ENCODE measurements at regions not wholly inside any gene's neighbourhood (a gene's known extent, or its start where the extent isn't known, plus 50 kb on each side); places are given as distances from the start of the nearest gene placed in this dataset.

DNA sequence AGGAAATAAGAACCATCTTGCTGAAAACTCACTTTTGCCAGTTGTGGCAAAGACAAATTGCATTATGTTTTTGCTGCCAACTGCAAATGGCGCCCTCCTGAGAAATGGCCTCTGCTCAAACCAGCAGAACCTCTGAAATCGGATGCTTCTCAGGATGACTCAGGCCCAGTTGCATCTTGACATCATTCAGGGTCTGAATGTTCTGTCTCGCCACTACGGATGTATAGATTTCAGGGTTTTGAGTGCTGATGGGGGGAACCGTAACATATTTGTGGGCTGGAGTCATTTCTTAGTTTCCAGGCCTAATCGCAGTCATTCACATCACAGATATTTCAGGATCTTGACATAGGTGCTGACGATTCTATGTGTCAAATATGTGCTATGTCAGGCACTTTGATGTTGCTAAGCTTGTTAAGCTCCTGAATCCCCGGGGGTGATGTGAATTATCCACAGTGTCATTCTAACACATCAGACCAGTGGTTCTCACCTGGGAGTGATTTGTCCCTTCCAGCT lies 207.1 kb downstream of the NFATC2 start:
- DNase-seq, result no peak

DNA sequence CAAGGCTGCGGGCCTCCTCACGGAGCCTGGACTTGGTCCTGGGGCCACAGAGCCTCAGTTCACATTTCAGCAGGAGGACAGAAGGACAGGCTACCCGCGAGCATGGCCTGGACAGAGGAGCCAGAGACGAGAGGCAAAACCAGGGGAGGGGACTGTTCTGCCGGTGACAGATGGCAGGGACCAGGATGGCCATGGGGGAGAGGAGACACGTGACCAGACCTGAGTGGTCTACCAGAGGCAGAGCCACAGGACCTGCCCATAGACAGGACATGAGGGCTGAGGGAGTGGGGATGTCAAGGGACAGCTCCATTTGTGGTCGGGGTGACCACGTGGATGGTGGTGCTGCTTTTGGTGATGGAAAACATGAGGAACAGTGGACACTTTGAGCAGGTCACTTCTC lies 207.9 kb downstream of the NFATC2 start:
- no peak for DNase-seq

DNA sequence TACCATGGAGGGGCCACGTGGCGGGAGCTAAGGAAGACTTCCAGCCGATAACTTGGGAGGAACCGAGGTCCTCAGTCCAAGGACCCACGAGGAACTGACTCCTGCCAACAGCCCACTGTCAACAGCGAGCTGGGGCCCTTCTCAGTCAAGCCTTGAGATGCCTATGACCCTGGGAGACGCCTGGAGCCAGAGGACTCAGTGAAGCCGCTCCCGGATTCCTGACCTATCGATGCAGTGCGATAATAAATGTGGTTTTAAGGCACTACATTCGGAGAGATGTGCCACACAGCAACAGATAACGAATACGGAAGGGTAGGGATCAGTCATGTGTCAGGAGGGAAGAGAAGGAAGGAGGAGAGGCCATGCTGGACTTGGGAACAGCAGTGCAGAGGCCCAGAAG lies 208.5 kb downstream of the NFATC2 start:
- no peak for DNase-seq

DNA sequence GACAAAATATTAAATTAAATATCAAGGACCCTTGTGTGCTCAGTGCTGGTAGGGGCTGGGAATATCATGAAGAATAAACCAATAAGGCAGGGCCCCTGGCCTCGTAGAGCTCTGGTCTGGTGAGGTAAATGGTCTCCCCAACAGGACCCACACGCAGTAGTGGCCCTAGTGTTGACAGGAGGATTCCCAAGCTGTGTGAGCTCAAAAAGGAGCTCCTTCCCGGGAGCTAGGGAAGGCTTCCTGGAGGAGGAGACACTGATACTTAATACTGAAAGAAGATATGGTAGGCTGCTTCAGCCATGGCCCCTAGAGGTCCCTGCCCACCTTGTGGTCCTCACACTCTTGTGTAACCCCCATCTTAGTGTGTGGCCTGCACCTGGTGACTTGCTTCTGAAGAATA lies 209.1 kb downstream of the NFATC2 start:
- no peak for DNase-seq

DNA sequence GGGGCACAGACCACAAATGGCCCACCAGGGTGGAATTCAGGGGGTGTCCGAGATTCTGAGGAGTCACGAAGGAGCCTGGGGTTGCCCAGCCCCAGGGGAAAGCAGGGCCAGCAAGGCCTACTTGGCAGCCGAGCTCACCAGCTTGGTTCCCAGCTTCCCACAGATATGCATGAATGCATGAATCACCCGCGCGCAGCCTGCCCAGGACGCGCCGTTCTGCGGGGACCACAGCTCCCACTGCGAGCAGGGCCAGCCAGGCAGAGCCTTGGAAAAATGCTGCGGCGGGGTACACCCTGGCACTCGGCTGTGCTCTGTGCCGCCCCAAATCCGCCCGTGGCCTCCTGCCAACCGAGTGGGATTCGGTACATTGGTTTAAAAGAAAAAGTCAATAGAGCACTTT lies 211.0 kb downstream of the NFATC2 start:
- no peak for DNase-seq

DNA sequence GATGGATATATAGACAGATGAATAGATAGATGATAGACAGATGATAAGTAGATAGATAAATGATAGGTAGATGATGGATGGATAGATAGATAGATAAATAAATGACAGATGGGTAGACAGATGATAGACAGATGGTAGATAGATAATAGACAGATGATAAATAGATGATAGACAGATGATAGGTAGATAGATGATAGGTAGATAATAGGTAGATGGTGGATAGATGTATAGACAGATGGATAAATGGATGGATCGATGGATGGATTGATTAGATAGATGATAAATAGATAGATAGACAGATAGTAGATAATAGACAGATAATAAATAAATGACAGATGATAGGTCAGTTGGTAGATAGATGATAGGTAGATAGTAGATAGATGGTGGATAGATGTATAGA lies 212.7 kb downstream of the NFATC2 start:
- no peak for DNase-seq

DNA sequence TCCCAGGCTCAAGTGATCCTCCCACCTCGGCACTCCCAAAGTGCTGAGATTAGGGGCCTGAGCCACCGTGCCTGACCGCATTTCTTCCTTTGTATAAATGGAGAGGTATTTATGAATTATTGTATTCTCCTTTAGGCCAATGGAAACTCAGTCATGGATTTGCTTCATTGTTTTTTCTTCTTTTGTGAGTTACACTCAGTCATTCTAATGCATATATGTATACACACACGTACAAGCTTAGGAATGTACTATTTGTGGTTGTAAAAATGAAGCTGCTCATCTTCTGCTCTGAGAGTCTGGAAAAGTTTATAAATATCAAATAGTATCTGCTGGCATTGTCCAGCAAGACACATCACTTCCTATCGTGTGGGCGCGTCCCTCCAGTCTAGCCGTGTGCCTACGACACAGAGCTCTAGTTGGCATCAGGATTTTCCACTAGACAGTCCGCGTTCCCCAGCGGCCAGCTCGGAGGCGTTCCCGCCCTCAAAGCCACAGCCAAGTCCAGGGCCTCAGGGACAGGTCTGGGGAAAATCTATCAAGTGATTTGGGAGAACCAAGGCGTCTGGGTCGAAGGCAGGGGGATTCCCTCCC lies 215.2 kb downstream of the NFATC2 start:
- DNase-seq, result no peak

DNA sequence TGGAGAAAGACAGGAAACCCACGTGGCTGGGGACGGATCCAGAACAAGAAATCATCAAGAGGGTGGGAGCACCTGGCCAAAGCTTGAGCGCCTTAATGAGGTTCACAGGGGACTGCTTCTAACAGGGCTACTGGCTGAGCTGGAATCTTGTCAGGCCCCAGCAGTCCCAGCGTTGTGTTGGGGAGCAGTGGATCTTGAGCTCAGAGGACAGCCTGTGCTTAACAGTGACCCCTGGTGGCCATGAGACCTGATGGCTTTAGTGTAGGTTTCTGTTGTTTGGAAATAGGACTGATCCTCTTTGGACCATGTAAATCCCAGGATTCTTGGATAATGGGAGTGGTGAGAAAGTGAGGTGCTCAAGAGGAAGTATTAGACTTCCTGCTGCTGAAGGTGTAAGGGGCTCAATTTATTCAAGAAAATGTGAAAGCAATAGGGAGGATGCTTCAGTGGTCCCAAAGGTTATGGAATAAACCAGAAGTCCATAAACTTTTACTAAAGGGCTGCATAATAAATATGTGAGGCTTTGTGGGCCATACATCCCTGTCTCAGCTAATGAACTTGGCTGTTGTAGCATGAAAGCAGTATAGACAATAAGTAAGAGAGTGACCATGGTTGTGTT lies 216.2 kb downstream of the NFATC2 start:
- no peak for DNase-seq

DNA sequence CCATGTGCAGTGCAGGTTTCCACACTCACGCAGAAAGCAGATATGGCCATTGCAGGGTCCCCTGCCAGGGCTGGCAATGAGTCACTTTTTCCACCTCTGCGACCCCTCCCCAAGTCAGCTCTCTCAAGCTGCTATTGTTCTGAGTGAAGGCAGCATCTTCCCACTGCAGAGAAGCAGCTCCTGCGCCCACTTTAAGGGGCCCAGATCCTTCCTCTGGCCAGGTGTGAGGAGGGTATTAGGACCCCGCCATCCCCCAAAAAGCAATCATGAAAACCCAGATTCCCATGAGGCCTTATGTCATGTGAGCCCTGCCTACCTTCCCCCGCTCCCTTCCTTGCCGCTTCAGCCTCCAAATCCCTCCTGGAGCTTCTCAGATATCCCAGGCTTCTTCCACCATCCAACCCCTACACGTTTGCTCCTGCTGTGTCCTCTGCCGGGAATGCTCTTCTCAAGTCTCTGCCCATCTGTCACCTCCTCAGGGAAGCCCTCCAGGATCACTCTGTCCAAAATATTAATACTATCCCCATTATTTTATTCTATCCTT lies 220.3 kb downstream of the NFATC2 start:
- DNase-seq, result no peak

DNA sequence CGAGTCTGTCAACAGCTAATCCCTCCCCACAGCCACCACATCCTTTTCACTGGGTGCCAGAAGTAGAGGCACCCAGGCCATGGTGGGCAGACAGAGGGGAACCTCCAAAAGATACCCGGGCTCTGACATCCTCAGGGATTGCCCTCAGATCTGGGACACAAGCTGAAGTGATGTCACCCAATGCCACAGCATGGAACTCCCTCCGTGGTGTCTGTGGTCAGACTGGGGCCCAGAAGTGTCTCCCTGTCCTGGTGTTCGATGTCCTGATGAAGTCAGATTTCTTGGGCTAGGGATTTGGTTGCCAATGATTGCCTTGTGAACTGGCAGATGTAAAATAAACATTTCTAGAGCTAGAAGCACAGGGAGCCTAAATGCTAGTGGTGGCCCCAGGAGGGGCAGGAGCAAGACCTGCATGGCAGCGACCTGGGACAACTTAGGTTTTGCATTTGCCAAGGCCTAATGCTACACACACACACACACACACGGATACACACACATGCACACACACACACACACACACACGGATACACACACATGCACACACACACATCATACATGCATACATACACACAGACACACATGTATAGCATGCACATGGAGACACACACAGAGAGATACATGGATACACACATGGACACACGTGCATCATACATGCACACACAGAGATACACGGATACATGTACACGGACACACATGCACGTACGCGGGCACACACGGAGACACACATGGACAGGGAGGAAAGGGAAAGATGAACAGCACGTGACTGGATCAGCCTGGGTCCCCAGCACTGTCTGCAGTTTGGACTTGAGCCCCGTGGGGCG lies 221.0 kb downstream of the NFATC2 start:
- no peak for DNase-seq

DNA sequence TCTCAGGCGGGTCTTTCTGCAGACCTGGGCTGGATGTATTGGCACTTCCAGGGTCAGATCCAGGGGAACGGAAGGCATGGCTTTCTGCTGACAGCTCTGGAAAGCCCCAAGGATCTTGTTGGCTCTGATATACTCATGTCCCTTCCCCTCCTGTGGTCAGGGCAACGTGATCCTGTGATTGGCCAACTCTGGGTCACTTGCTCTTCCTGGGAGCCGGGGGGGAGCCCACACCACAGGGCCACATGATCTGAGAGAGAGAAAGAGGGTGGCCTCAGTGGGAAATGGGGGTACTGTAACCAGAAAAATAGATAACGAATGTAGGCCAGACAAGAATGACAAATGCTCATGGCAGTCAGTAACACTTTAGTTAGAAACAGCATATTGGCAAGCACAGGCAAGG lies 223.0 kb downstream of the NFATC2 start:
- no peak for DNase-seq

DNA sequence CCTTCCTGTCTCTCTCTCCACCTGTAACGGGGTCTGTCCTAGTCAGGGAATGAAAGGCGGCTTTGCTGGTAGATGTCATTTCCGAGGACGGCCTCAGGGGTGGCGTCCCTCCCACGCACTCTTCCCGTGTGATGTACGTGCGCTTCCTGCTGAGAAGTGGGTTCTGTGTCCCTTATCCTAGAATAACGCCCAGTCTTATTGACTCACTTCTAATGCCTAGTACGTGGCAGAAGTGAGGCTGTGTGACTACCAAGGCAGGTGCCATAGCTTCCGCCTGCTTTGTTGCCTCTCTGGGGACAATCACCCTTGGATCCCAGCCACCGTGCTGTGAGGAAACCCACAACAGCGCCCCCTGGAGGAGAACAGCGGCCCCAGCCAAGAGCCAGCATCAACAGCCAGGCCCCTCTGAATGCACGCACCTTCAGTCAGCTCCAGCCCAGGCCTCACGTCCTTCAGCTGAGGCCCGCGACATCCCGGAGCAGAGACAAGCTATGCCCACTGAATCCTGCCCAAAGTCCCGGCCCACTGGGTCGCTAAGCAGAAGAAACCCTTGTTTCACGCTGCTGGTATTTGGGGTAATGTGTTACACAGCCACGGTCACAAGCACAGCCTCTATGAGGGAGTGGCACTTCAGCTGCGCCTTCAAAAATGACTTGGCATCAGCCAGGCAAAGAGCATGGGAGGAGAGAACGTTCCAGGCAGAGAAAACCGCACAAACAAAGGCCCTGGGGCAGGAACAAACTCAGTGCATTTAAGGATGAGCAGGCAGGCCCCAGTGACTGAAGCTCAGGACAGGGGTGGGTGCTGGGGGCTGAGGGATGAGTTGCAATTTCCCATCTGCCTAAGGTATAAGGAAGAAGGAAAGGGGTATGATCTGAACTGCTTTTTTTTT lies 224.2 kb downstream of the NFATC2 start:
- peak; percentile 55 for DNase-seq

DNA sequence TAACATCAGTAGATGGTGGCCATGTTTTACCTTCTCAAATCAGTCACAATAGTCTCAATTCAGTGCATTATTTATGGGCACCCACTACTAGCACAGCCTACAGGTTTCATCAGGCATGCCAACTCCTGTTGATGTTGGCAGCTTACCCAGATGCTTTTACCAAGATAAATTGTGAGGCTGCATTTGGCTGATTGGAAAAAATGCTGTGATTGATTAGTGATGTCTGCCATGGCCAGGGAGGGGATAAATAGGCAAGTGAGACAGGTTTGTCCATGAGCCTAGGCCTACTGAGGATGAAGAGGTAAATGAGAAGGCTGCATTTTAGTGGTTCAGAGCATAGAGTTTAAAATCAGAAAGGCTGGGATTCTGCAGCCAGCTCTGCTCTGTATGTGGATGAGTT lies 227.1 kb downstream of the NFATC2 start:
- no peak for DNase-seq

DNA sequence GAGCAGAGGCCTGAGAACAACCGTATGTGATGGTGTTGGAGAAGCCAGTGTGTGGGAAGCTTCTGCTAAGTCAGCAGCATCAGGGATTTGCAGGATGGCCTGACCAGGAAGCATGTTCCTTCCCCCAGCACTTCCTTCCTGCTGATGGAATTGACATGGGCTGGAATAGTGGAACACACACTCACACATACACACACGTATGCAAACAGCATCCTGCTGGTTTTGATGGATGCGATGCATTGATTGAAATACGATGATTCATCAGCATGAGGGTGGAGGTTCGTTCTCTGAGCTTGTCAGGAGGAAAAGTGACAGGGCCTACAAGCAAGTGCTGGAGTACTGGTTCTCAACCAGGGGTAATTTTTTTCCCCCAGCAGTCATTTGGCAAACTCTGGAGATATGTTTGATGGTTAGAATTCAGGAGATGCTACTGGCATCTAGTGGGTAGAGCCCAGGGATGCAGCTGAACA lies 229.1 kb downstream of the NFATC2 start:
- DNase-seq, result no peak

DNA sequence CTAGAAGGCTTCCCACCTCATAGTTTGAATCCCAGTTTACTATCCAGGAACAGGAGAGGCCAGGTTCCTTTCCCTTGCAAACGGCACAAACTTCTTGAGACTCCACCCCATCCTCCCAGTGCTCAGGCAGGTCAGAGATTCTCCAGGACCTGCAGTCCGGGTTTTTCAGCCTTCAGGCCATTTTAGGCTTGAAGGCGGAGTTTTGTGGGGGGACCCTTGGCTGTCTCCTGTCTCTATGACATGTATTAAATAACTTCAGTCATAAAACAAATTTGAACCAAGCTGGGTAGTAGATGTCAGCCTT lies 230.1 kb downstream of the NFATC2 start:
- DNase-seq, result no peak

DNA sequence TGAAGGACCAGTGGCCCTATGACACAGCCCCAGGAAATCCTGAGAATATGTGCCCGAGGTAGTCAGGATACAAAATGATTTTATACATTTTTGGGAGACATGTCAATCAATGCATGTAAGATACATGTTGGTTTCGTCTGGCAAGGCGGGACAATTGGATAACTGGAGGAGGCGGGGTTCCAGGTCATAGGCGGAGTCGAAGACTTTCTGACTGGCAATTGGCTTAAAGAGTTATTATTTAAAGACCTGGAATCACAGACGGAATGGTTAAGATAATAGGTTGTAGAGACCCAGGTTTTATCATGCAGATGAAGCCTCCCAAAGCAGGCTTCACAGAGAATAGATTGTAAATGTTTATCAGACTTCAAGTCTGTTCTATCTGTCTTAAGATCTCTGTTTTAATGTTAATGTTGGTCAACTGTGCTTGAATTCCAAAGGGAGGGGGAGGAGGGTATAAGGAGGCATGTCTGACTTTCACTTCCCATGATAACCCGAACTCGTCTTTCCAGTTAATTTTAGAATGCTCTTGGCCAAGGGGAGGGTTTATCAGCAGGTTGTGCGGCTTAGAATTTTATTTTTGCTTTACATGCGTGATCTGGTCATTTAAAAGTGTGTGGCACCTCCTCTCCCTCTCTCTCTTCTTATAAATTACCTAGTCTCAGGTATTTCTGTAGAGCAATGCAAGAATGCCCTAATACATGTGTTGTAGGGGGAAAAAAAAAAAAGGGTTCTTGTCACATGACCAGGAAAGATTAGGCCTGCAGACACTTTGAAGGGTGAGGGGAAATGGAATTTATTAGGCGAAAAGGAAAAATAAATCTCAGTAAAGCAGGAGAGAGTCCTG lies 230.7 kb downstream of the NFATC2 start:
- DNase-seq, result no peak

DNA sequence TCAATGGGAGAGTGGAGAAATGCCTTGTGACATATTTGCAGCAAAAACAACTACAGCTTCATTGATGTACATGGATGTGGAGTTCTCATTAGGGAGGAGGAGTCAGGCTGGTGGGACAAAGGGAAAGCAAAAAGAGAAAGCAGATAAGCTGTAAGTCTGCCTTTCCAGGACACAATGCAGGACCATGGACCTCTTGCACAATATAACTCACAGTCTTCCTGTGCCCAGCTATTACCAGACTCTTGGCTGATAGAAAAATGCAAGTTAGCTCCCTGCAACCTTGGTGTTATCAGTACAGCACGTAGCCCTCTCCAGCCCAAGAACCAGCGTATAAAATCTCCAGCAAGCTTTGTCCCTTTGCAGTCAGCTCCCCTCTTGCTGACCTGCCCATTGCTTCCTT lies 232.3 kb downstream of the NFATC2 start:
- DNase-seq, result no peak

DNA sequence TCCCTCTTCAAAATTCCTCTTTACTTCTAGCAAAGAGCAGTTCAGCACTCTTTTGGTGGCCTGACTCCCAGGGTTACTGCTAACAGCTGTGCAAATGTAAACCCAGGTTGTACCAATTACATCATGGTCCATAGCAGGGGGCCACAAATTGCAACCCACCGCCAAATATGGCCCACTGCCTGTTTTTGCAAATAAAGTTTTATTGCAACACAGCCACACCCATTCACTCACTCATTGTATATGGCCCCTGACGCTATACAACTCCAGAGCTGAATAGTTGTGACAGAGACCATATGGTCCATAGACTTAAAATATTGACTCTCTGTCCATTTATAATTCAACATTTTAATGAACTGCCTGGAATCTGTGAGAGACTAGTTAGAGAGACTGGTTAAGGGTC lies 233.4 kb downstream of the NFATC2 start:
- DNase-seq, result no peak

DNA sequence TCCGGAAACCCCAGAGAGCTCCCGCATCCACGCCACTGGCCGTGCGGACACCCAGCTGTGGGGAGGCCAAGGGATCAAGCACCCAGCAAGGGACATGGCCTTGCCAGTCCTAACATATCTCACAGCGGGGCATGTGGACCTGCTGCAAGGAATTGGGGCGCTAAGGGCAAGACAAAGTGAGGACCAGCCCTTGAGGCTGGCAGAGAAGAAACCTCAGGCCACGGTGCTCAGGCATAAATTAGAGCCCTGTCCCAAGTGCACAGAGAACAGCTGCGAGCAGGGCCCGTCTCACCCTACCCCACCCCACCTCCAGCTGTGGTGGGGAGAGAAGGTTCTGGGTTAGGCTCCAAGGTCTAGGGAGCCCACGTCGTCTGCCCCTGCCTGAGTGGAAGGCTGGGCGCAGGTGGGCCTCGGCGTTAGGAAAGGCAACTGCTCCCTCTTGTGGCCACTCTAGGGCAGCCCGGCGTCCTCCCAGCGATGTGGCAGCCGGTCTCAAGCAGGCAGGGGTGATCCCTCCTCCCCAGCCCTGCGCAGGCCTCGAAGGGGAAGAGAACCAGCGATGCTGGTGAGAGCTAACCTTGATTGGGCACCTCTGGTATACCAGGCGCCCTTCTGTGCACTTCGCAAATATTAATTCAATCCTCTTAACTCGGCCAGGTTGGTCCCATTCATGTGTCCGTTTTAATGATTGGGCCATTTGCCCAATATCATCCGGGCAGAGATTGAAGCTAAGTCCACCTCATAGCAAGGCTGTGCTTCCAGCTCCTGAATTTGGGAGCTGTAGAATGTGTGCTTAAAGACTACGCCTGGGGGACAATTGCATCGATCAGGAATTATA lies 235.8 kb downstream of the NFATC2 start:
- peak; percentile 55 for DNase-seq

DNA sequence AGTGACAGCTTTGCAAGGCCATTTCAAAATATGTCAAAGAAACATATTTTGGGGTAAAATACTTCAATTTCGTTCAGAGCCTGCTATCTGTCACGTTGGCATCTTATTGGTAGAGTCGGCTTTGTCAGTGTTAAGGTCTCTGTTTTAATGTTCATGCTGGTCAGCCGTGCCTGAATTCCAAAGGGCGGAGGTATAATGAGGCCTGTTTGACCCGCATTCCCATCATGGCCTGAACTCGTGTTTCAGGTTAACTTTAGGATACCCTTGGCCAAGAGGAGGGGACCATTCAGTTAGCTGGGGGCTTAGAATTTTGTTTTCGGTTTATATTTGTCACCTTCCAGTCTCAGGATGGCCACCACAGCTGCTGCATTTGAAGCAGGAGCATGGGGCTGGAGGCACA lies 236.4 kb downstream of the NFATC2 start:
- DNase-seq, result no peak

Measured in NCI-H146 (cell line).